Stimulated activated CD4-positive, alpha-beta T cell treated with anti-CD3 and anti-CD28 coated beads, Interleukin-2, amount 100 ng/mL, for 24 hours (primary cell): ENCODE measurements at regions not wholly inside any gene's neighbourhood (a gene's known extent, or its start where the extent isn't known, plus 50 kb on each side); places are given as distances from the start of the nearest gene placed in this dataset.
"Not testable (repeated sequence)": the region's sequence is repeated elsewhere in the genome, so short reads cannot be mapped to it uniquely, and the experiment has no call there.

Source experiments
- DNase-seq, 2 donors: peaks; one replicate each; pipeline ENCODE4 v3.0.0-alpha.2; 2020

- no peak for DNase-seq
These were observed 326.0 kb upstream of the ONECUT1 start for GRCh38 chr15:53116169-53116568.

- no peak for DNase-seq
These were observed 325.4 kb upstream of the ONECUT1 start for GRCh38 chr15:53115563-53115962.

DNA sequence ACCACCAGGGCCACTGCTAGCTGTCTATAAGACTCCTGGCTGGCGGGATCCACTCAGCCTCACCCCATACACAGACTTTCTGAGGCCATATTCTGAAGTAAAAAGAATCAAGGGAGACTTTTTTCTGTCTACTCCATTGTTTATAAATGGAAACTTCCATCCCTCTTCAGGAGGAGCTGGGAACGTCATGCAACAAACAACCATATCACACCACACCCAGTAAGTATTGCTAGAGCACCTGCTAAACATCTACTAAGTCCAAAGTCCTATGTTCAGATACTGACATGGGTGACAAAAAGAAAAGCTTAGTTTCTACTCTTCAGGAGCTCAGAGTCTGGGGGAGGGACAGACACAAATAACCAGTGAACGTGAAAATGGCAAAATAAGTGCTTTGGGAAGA, 324.8 kb upstream of the ONECUT1 start:
- DNase-seq, result no peak

DNA sequence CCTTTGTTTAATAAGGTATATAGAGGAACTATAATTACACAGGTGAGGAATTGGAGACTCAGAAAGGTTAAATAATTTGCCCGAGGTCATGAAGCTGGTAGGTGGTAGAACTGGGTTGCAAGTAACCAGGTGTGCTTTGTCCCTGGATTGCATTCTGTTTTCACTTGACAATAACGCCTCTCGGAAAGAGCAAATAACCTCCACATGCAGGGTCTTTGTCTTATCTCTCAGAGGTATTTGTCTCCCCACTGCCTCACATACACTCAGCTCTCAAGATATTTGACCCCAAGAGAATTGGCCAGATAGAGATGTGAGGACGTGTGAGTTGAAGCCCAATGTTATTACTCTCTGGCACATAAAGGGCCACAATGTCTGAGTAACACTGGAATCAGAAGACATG, 320.9 kb upstream of the ONECUT1 start:
- no peak for DNase-seq

DNA sequence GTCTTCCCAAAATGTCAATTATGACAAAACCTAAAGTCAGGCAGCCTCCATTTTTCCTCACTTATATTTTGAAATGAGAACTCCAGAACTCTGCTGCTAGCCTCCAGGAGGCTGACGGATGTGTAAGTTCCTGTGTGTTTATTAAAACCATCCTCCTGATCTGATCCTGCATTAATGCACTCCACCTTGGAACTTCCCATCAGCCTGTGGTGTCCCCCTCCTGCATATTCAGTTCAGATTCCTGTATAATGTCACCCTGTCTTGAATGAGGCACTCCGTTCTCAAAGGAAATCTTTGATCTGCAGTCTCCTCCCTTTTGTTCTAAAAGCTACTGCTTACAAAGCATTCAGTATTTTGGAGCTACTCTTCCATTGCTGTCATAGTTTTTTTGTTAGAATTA, 318.2 kb upstream of the ONECUT1 start:
- no peak for DNase-seq

DNA sequence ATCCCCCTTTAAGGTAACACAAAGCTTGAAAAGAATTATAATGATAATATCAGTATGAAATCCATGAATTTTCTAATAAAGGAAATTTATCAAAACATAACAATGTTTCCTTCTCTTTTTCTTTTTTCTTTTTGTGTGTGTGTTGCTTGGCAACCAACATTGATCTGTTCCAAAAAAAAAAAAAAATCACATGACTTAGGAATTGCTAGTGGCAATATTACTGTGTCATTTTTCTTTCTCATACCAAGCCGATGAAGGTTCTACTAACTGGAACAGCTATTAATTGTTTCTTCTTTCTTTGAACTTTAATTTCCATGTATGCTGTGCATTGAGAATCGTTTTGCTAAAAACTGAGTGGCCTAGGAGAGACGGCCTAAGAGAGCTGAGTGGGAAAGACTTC, 317.7 kb upstream of the ONECUT1 start:
- DNase-seq, result no peak

GRCh38 chr15:53106505-53107286, 316.6 kb upstream of the ONECUT1 start:
- no peak for DNase-seq

- no peak for DNase-seq
These were observed 312.3 kb upstream of the ONECUT1 start for GRCh38 chr15:53102483-53102882.

DNA sequence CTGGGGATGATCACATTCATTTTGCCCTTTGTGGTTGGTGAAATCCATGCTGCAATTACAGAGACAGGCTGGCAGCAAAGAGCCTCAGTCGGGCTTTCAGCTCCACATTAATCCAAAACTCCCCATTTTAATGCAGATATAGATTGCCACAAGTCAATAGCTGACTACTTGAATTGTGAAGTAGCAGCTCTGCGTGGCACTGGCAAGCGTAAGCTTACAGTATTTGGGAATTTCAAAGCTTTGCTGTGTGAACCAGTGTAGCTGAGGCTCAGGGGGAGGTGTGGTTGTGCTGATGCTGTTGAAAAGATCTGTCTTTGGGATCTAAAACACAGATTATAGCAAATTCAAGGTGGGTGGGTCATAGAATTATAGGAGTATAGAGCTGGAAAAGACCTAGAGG, 290.3 kb upstream of the ONECUT1 start:
- DNase-seq, result no peak

DNA sequence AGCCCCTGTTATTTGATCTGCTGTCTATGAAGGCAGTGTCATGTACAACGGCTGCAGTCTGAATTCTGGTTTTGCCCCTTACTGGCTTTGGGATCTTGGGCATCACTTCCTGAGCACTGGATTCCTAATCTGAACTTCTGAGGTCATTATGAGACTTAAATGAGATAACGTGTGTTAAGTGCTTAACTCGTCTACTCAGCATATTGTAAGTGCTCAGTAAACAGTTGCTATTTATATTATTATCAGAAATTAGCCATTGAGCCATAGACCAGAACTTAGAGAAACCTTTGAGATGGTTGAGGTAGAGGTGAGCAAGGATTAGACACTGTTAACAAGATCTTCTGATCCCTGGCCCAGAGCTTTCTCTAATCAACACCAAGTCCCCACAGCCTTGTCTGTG, 284.1 kb upstream of the ONECUT1 start:
- no peak for DNase-seq

DNA sequence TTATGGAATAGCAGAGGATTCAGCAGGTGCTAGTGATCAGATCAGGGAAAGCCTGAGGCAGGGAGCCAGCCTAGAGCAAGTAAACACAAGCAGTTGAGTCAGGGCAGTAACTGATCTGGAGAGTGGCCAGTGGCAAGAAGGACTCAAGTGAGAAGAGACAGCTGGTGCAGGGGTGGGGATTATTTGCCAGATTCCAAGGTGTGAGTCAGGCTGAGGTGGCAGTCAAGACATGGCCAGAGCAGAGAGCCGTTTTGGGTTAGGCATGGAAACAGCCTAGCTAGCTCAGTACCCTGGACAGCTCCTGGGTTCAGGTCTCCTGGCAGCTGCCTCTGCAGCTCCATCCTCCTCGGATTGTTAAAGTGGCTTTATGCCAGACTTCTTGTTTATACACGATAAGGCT, 281.9 kb upstream of the ONECUT1 start:
- DNase-seq, result peak; percentile 7 to 20

- no peak for DNase-seq
These were observed 278.5 kb upstream of the ONECUT1 start for GRCh38 chr15:53068636-53069035.

DNA sequence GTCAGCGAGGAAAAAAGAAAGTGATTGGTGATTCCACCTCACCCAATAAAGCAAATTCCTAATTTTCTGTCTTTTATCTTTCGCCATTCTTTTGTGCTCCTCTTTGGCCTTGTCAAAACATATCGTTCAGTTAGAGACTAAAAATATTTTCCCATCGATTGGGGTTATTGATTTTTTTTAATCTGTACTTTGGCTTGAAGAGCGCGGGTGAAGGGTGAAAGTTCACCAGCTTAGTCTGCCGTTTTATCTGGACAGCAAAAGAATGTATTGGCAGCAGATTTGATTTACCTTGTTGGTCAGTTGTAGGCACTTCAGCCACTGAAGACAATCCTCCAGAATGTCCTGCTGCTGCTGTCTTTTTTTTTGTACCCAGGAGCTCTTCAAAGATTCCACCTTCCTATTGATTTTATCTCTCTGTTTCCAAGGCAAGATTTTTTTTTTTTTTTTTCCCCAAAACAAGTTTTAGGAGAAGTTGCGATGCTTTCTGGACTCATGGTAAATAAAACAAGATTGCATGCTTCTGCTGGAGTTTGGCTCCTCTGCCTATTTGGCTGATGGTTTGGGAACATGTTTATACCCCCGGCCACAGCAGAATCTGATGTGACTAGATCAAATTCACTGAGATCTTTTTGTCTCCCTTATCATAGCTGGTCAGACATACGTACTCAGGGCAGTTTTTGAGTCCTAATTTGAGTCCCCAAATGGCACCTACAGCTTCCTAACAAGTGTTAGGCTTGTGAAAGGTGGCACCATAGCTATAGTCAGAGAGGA, 269.3 kb upstream of the ONECUT1 start:
- DNase-seq, result no peak

DNA sequence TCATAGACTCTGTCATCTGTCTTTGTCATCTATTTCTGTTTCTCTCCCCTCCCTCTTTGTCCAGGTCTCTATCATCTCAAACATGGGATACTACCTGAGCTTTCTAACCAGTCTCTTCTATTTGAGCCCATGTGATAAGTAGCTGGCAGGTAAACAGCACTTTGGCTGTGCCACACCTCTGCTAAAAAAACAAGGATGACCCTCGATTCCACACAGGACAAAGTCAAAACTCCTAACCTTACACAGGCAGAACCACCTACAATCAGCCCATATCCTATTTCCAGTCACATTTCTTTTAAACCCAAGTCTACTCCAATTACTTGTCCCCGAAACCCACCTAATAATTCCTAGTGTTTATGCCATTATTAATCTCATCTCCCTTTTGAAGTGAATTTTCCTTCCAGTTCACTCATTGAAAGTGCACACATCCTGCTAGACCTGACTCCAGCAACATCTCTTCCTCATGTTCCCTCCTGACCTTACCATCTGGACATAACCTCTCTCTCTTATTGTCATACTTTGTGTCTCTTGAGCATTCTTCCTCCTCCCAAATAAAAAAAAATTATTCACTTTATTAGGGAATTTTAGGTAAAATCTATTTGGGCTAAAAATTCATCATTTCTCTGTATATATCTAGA, 256.1 kb upstream of the ONECUT1 start:
- DNase-seq, result no peak

DNA sequence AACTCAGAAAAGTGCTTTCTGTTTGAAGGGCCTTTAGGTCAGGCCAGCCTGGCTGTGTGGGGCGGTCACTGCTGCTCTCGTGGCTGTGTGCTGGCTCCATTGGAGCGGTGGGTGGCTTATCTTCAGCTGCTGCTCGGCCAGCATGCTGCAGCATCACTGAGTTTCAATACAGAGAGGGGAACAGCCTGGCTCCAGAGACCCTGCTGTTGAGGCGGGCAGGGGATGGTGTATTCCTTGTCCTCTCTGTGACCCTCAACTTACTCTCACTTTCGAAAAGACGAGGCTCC, 248.5 kb upstream of the ONECUT1 start:
- DNase-seq, result no peak

- DNase-seq, result no peak
These were observed 247.9 kb upstream of the ONECUT1 start for GRCh38 chr15:53037904-53038654.

- DNase-seq, result no peak
These were observed 246.5 kb upstream of the ONECUT1 start for GRCh38 chr15:53036641-53037040.

GRCh38 chr15:53034767-53035245, 244.7 kb upstream of the ONECUT1 start:
- DNase-seq, result no peak

- no peak for DNase-seq
These were observed 243.6 kb upstream of the ONECUT1 start for GRCh38 chr15:53033709-53034108.

GRCh38 chr15:53031469-53031868, 241.3 kb upstream of the ONECUT1 start:
- DNase-seq, result no peak

GRCh38 chr15:53022788-53023187, 232.7 kb upstream of the ONECUT1 start:
- no peak for DNase-seq

GRCh38 chr15:53013329-53013728, 223.2 kb upstream of the ONECUT1 start:
- DNase-seq, result no peak

DNA sequence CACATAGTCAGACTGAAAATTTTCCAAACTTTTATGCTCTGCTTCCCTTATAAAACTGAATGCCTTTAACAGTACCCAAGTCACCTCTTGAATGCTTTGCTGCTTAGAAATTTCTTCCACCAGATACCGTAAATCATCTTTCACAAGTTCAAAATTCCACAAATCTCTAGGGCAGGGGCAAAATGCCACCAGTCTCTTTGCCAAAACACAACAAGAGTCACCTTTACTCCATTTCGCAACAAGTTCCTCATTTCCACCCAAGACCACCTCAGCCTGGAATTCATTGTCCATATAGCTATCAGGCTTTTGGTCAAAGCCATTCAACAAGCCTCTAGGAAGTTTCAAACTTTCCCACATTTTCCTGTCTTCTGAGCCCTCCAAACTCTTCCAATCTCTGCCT, 221.6 kb upstream of the ONECUT1 start:
- DNase-seq, result not testable (repeated sequence)
